ENCODE measurements at regions not wholly inside any gene's neighbourhood (a gene's known extent, or its start where the extent isn't known, plus 50 kb on each side); places are given as distances from the start of the nearest gene placed in this dataset.
"Not testable (repeated sequence)": the region's sequence is repeated elsewhere in the genome, so short reads cannot be mapped to it uniquely, and the experiment has no call there.

- no peak for TF ChIP-seq ELF4 (IDR thresholded peaks at IDR 0.05)
- TF ChIP-seq NFRKB (IDR thresholded peaks at IDR 0.05) = no peak
- CTCF ChIA-PET = no interaction called here
- no peak for DNase-seq (ENCODE audit: extremely low spot score)
- POLR2A ChIA-PET = no interaction called here
Measured at GRCh38 chr16:65702707-65703402, 581.0 kb upstream of the CDH11 start.

DNA sequence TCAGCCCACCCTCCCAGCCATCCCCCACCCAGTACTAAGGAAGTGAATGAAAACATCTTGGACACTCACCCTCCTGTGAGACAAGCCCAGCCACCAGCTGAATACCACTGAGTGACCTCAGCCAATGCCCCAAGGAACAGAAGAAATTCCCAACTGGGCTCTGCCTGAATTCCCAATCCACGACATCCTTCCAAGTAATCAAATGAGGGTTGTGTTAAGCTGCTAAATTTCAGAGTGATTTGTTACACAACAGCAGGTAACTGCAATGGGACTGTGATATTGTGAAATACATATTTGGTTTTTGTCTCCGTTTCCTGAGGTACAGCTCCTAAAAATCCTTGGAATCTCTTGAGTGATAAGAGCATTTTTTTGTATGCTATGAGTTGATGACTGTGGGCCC is 578.7 kb upstream of the CDH11 start:
- ChIA-PET POLR2A (no interaction called here), CTCF (no interaction called here)
- no peak for TF ChIP-seq CTBP1 (IDR thresholded peaks at IDR 0.05; ENCODE audit: borderline replicate concordance)
- TF ChIP-seq, protein P1, sequence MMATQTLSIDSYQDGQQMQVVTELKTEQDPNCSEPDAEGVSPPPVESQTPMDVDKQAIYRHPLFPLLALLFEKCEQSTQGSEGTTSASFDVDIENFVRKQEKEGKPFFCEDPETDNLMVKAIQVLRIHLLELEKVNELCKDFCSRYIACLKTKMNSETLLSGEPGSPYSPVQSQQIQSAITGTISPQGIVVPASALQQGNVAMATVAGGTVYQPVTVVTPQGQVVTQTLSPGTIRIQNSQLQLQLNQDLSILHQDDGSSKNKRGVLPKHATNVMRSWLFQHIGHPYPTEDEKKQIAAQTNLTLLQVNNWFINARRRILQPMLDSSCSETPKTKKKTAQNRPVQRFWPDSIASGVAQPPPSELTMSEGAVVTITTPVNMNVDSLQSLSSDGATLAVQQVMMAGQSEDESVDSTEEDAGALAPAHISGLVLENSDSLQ (IDR thresholded peaks at IDR 0.05) = no peak
- no peak for TF ChIP-seq ARNT (IDR thresholded peaks at IDR 0.05)
- TF ChIP-seq ZNF384 (IDR thresholded peaks at IDR 0.05) = no peak
- TF ChIP-seq FOXM1 (IDR thresholded peaks at IDR 0.05; ENCODE audit: borderline replicate concordance) = no peak
- no peak for TF ChIP-seq TARDBP (IDR thresholded peaks at IDR 0.05)
- TF ChIP-seq L3MBTL2 (conservative IDR thresholded peaks at IDR 0.05) = no peak
- no peak for TF ChIP-seq BHLHE40 (IDR thresholded peaks at IDR 0.05; ENCODE audit: borderline replicate concordance)
- no peak for TF ChIP-seq FOXK2 (IDR thresholded peaks at IDR 0.05)
- no peak for TF ChIP-seq SUZ12 (IDR thresholded peaks at IDR 0.05)
- TF ChIP-seq SP1 (IDR thresholded peaks at IDR 0.05) = no peak
- no peak for DNase-seq (ENCODE audit: extremely low spot score)

DNA sequence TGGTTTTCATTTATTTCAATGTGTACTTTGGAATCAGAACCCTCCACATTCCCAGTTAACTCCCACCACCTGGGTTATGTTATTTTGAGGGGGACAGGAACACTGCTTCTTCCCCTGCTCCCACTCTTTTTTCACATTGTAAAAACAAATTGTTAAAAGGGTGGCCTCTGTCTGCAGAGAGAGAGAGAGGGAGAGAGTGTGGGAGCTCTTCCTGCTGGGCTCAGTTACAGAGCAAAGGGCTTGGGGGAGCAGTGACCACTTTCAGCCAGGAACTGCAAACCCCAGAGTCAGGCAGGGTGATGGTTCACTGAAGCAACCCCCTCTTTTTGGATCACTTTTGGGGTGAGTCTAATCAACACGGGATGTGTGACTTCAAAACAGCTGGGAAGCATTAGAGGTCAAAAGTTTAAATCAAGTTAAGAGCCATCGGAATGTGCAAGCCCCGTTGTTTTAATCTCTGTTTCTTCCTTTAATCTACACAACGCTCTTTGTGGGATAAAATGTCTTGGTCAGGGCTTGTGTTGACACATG is 577.0 kb upstream of the CDH11 start:
- POLR2A ChIA-PET = no interaction called here
- TF ChIP-seq NFRKB (IDR thresholded peaks at IDR 0.05) = no peak
- no peak for TF ChIP-seq HDGF (IDR thresholded peaks at IDR 0.05; ENCODE audit: borderline replicate concordance)
- no peak for TF ChIP-seq FOXK2 (IDR thresholded peaks at IDR 0.05)
- no peak for TF ChIP-seq ELF4 (IDR thresholded peaks at IDR 0.05)
- TF ChIP-seq SP1 (IDR thresholded peaks at IDR 0.05) = no peak
- no peak for TF ChIP-seq FOXA1 (IDR thresholded peaks at IDR 0.05)
- TF ChIP-seq BHLHE40 (IDR thresholded peaks at IDR 0.05; ENCODE audit: borderline replicate concordance) = no peak
- TF ChIP-seq L3MBTL2 (conservative IDR thresholded peaks at IDR 0.05) = no peak
- TF ChIP-seq LEF1 (IDR thresholded peaks at IDR 0.05; ENCODE audit: borderline replicate concordance) = no peak
- TF ChIP-seq ARNT (IDR thresholded peaks at IDR 0.05) = no peak
- TF ChIP-seq FOXM1 (IDR thresholded peaks at IDR 0.05; ENCODE audit: borderline replicate concordance) = no peak
- no peak for TF ChIP-seq ZNF384 (IDR thresholded peaks at IDR 0.05)
- no peak for TF ChIP-seq CTBP1 (IDR thresholded peaks at IDR 0.05; ENCODE audit: borderline replicate concordance)
- TF ChIP-seq, protein P1 (IDR thresholded peaks at IDR 0.05) = no peak
- TF ChIP-seq TARDBP (IDR thresholded peaks at IDR 0.05) = no peak
- TF ChIP-seq SUZ12 (IDR thresholded peaks at IDR 0.05) = no peak
- DNase-seq (ENCODE audit: extremely low spot score) = no peak
- CTCF ChIA-PET = no interaction called here

GRCh38 chr16:65697521-65697920 is 575.7 kb upstream of the CDH11 start:
- CTCF ChIA-PET = no interaction called here
- POLR2A ChIA-PET = no interaction called here
- TF ChIP-seq SUZ12 (IDR thresholded peaks at IDR 0.05) = no peak
- TF ChIP-seq BHLHE40 (IDR thresholded peaks at IDR 0.05; ENCODE audit: borderline replicate concordance) = no peak
- no peak for TF ChIP-seq CTBP1 (IDR thresholded peaks at IDR 0.05; ENCODE audit: borderline replicate concordance)
- TF ChIP-seq FOXM1 (IDR thresholded peaks at IDR 0.05; ENCODE audit: borderline replicate concordance) = no peak
- TF ChIP-seq ARNT (IDR thresholded peaks at IDR 0.05) = no peak
- TF ChIP-seq SP1 (IDR thresholded peaks at IDR 0.05) = no peak
- TF ChIP-seq ELF4 (IDR thresholded peaks at IDR 0.05) = no peak
- no peak for TF ChIP-seq TARDBP (IDR thresholded peaks at IDR 0.05)
- TF ChIP-seq, protein P1 (IDR thresholded peaks at IDR 0.05) = no peak
- TF ChIP-seq LEF1 (IDR thresholded peaks at IDR 0.05; ENCODE audit: borderline replicate concordance) = no peak
- no peak for TF ChIP-seq FOXA1 (IDR thresholded peaks at IDR 0.05)
- TF ChIP-seq HDGF (IDR thresholded peaks at IDR 0.05; ENCODE audit: borderline replicate concordance) = no peak
- no peak for TF ChIP-seq NFRKB (IDR thresholded peaks at IDR 0.05)
- TF ChIP-seq ZNF384 (IDR thresholded peaks at IDR 0.05) = no peak
- no peak for TF ChIP-seq FOXK2 (IDR thresholded peaks at IDR 0.05)
- no peak for TF ChIP-seq L3MBTL2 (conservative IDR thresholded peaks at IDR 0.05)
- DNase-seq (ENCODE audit: extremely low spot score) = no peak

DNA sequence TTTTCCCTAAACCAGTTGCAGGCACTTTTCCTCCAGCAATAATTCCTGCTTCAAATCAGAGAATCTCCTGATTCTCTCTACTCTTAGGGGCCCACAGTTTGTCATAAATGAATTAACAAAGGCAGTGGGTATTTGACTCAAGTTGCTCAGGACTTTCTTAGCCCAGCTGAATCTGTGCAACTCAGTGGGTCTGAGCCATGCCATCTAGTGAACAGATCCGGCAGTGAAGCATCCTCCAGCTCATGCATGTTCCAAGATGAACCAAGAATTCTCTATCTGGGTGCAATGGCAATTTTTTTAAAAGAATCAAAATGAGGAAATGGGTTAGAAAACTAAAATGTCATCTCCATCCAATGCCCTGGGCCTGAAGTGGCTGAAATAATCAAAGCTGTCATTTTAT is 575.2 kb upstream of the CDH11 start:
- no peak for TF ChIP-seq NFRKB (IDR thresholded peaks at IDR 0.05)
- TF ChIP-seq BHLHE40 (IDR thresholded peaks at IDR 0.05; ENCODE audit: borderline replicate concordance) = no peak
- no peak for TF ChIP-seq FOXM1 (IDR thresholded peaks at IDR 0.05; ENCODE audit: borderline replicate concordance)
- TF ChIP-seq, protein P1 (IDR thresholded peaks at IDR 0.05) = no peak
- TF ChIP-seq LEF1 (IDR thresholded peaks at IDR 0.05; ENCODE audit: borderline replicate concordance) = no peak
- no peak for TF ChIP-seq FOXA1 (IDR thresholded peaks at IDR 0.05)
- TF ChIP-seq HDGF (IDR thresholded peaks at IDR 0.05; ENCODE audit: borderline replicate concordance) = no peak
- TF ChIP-seq FOXK2 (IDR thresholded peaks at IDR 0.05) = no peak
- no peak for TF ChIP-seq L3MBTL2 (conservative IDR thresholded peaks at IDR 0.05)
- TF ChIP-seq SP1 (IDR thresholded peaks at IDR 0.05) = no peak
- TF ChIP-seq SUZ12 (IDR thresholded peaks at IDR 0.05) = no peak
- no peak for TF ChIP-seq CTBP1 (IDR thresholded peaks at IDR 0.05; ENCODE audit: borderline replicate concordance)
- no peak for TF ChIP-seq ELF4 (IDR thresholded peaks at IDR 0.05)
- TF ChIP-seq ZNF384 (IDR thresholded peaks at IDR 0.05) = no peak
- no peak for TF ChIP-seq ARNT (IDR thresholded peaks at IDR 0.05)
- no peak for TF ChIP-seq TARDBP (IDR thresholded peaks at IDR 0.05)
- POLR2A ChIA-PET = no interaction called here
- no peak for DNase-seq (ENCODE audit: extremely low spot score)
- CTCF ChIA-PET = no interaction called here

- POLR2A ChIA-PET; DNase-seq (ENCODE audit: extremely low spot score): not testable (repeated sequence)
Measured at GRCh38 chr16:65691846-65692245, 570.0 kb upstream of the CDH11 start.

More at GRCh38 chr16:65691846-65692245, 570.0 kb upstream of the CDH11 start:
- CTCF ChIA-PET = not testable (repeated sequence)

All from HEK293T (cell line).